Activated CD4-positive, alpha-beta T cell treated with anti-CD3 and anti-CD28 coated beads for 4 hours (primary cell): ENCODE measurements at regions not wholly inside any gene's neighbourhood (a gene's known extent, or its start where the extent isn't known, plus 50 kb on each side); places are given as distances from the start of the nearest gene placed in this dataset.
"Not testable (repeated sequence)": the region's sequence is repeated elsewhere in the genome, so short reads cannot be mapped to it uniquely, and the experiment has no call there.

Source experiments
- DNase-seq, 2 donors: peaks; one replicate each; pipeline ENCODE4 v3.0.0-alpha.2; 2020

DNA sequence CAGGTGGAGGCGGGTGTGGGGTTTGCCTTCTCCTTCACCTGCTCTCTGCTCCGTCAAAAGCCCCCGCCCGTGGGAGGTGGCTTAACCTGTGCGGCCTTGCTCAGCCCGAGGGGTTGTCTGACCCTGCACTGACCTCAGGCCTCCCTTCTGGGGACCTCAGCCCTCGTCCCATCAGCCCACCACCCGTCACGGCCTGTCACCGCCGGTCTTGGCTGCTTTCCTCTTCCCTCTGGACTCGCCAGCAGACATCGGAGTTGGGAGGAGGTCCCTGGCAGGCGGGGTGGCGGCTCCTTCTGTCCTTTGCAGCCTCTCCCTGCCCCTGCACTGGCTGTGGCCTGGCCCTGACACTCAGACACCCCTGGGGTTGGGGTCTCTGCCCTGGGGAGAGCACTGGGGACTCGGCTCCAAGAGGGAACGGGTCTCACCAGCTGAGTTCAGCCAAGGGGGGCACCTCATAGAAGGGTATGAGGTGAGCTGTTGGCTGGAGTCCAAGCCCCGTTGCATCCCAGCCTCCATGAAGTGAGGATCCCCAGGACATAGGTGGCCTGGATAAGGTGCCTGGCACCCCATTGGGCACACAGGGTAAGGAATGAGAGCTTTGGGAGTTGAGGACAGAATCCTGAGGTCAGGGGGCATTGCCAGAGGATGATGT, 999.6 kb downstream of the BRD1 start:
- no peak for DNase-seq

DNA sequence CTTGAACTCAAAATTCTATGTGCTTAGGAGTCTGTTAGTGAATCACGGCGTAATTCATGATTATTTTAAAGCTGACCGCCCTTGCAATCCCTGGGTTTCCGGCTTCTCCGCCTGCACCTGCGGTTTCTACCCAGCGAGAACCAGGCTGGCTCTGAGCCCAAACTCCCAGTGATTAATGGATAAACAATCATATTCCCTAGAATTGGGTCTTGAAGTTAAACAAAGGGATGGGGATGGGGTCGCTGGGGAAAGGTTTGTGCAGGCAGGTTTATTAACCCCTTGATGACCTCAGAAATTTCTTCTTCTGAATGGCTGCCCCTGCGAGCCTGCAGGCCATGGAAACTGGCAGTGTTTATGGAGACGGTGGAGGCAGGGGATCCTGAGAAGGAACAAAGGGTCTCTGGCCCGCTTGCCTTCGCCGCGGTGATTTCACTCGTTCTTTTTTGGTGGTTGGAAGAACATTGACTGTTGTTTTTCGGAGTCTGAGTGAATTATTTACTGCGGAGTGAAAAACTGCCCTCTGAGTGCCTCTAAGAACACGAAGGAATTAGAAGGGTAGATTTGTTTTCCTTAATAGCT, 1000.3 kb downstream of the BRD1 start:
- no peak for DNase-seq

DNA sequence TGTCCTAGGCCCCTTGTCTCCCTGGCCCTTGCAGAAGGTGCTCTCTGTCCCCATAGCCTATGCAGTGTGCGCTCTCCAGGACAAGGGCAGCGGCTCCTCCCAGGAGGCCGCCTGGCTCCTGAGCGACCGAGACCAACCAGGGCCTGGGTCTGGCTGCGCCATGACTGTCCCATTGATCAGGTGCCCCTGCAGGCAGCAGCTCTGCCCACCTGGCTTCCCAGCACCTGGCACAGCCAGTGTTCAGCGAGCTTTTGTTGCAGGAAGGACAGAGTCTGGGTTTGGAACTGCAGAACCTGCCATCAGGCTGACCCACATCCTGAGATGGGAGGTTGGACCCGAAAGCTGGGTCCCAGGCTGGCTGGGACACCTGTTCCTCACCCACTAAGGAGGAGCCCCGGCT, 1001.1 kb downstream of the BRD1 start:
- no peak for DNase-seq

DNA sequence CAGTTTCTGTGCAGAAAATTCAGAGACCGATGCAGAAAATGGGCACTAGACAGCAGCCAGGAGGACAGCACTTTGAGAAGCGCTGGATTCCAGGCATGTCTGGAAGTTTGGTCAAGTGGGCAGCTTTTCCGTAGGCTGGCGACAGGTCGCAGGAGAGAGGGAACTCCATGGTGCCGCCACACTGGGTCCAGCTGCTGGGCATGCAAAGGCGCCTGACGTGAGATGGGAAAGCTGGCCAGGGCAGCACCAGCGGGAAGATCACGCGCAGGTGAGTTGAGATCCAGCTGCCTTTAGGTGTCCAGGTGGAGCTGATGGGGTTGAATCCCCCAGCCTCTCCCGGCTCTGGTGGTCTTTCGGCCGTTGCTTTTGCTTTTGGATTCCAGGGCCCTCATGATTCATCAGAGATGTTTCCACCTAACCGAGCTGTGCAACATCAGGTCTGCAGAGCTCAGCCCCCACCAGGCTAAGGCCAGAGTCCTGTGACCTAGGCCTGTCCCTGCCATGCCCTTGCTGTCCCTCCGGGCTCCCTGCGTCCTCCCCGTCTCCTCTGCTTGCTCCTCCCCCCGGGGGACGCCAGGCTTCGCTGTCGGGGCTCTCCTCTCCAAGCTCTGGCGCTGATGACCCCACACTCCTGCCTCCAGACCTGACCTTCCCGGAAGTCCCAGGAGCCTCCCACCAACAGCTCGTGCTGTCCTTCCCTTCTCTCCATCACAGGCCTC, 1001.7 kb downstream of the BRD1 start:
- no peak for DNase-seq

DNA sequence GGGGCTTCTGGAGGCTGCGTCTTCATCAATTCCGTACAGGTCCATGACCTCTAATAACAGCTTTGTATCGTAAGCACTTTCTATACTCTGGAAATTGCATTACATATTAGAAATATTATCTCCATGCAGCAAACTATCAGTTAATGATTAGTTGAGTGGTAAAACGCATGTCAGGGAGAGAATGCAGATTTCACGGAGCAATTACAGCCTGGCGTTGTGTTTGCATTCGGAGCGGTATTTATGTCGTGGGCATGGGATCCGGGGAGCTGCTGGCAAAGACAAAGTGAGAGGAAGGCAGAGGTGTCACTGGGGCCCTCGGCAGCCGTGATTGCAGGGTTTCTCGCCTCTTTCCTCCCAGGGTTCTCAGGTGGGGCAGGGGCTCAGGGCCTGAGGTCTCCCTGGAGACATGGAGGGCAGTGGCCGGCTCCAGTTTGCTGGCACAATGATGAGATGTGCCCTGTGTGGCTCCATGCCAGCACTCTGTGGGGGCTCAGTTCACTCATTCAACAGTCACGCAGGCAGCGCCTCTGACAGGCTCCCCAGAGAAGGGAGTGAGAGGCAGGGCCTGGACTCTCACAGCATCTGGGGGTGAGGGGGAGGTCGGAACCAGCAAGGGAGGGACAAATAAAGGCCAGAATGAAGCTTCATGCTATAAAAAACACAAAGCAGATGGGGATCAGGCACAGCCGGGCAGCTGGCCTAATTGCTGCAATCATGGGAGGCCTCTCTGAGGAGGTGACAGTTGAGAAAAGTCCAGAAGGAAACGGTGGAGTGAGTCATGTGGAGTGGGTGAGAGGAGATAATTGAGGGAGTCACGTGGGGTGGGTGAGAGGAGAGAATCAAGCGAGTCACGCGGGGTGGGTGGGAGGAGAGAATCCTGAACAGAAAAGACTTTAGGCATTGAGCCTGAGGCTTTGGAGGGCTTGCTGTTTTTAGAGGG, 1002.7 kb downstream of the BRD1 start:
- no peak for DNase-seq

GRCh38 chr22:48823941-48824340, 1003.7 kb downstream of the BRD1 start:
- DNase-seq = no peak

- no peak for DNase-seq
These were observed 1005.1 kb downstream of the BRD1 start for GRCh38 chr22:48822278-48823233.

GRCh38 chr22:48821727-48822126, 1005.9 kb downstream of the BRD1 start:
- DNase-seq = no peak

DNA sequence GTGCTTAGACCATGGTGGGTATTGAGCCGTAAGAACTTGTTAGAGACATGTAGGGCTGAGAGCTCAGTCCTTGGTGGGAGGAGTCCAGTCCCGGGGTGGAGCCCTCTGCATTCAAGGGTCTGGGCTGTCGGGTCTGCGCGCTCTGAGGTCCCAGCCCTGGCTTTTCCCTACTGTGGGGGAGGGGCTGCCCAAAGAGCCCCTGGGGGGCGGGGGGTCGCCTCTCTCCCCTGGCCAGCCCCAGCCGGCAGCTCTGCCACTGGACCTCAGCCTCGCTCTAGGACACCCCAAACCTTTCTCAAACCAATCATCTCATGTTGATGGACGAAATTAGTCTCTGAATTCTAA, 1006.4 kb downstream of the BRD1 start:
- no peak for DNase-seq

GRCh38 chr22:48820481-48821345, 1007.0 kb downstream of the BRD1 start:
- no peak for DNase-seq

DNA sequence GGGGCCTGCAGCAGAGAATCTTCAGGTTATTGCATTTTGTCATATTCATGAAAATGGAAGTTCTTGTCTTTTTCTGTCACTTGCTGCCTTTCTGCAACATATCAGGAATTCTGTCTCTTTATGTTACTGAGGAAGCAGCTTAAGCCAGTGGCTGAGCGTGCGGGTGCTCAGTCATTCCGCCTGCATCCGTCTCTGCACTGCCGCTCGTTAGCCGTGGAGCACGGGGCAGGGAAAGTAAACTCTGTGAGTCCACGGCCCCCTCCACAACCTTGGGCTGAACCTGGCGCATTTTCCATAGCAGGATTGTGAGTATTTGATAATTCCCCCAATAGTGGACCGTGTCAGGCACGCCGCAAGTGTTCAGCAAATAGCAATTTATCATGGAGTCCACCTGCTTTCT, 1007.7 kb downstream of the BRD1 start:
- DNase-seq = no peak

- no peak for DNase-seq
These were observed 1008.4 kb downstream of the BRD1 start for GRCh38 chr22:48819232-48819631.

- DNase-seq = not testable (repeated sequence)
These were observed 1010.2 kb downstream of the BRD1 start for GRCh38 chr22:48817491-48817890.

GRCh38 chr22:48811885-48812284, 1015.8 kb downstream of the BRD1 start:
- DNase-seq = no peak

DNA sequence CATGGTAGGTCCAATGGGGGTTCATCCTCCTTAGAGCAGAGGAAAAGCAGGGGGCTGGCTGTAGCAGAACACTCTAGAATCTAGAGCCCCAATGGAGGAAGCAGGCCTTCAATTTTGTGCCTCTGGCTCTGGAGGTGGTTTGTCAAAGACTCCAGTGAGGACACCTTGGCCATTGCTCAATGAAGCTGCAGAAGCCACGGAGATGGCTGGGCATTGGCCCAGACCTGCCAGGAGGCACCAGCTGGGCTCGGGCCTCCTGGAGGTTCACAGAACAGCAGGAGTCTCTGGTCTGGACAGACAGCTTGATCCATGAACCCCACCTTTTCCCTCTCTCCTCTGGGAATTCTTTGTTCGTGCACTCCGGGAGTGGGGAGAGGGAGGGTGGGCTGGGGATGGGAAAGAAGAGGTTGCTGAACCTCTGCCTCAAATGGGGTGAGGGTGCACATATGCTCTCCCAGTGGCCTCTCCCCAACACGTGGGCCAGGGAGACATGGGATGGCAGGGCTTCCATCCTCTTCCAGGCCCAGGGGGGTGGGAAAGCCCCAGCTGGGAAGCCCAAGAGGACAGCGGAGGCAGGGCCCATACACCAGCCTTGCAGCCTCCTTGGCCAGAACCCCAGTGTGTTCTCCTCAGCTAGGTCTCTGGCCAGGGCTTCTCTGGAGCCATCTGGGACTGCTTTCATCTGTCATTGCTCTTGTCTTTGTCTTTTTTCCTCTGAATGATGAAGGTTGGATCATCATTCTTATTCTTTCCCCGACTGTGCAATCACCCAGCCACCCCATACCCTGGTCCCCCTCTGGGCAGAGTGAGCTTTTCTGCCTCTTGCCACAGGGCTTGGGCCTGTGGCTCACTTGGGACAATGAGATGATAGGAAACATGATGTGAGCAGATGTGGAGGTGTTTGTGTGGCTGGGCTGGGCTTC, 1019.4 kb downstream of the BRD1 start:
- DNase-seq = no peak

DNA sequence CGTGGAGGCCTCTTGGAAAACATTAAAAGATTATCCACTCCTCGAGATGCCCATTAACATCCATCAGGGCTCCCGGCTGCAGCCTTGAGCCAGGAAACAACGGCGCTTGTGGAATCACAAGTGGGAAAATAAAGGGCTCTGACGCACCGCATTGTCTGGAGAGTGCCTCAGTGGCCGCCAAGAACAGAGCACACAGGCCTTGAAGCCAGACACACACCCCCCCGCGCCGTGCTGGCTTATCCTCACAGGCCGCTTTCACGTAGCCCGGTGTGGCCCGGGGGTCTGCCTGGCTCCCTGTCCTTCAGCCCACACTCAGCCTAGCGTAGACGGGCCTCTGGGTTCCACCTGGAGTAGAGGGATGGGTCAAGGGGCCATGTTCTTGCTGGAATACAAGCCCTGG, 1020.5 kb downstream of the BRD1 start:
- DNase-seq = no peak

DNA sequence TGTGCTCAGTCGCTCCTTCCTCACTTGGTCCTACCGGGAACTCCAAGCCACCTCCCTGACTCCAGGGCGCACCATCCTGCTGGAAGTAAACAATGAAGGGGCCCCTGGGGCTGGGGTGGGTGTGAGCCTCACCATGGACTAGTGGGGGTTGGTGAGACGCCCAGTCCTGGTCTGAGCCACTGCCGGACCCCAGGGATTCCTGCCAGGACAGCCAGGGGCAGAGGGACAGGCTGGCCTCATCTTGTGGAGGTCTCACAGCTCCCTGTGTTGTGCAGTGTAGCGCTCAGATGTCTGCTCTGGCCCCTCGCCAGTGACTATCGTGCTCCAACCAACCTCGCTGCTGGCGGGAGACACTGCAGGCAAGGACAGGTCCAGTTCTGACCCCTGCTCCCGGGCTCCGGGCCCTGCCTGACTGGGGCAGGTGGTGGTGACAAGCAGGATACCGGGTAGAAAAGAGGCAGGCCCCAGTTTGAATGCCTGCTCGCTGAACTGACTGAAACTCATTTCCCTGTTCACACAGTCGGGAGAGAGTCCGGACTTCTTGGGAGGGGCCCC, 1021.4 kb downstream of the BRD1 start:
- no peak for DNase-seq

GRCh38 chr22:48805516-48805915, 1022.2 kb downstream of the BRD1 start:
- DNase-seq = no peak

DNA sequence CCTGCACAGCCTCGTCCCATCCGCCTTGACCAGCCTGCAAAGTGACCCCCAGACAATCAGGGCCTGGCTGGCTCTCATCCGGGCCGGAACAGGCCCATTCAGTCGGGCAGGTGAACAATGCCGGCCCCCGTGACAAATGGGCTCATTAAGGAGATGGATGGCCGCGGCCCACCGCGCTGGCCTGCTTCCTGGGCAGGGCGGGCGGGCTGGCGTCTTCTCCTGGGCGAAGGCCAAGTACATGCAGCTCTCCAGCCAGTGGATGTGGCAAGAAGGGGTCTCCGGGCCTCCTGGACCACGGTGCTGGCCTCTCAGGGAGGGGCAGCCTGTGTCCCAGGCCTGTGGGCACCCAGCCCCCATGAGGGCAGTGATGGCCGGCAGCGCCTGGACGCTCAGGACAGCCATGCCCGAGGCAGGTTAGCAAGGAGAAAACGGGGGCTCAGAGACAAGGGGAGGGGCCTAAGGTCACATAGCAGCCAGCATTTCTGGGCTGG, 1022.8 kb downstream of the BRD1 start:
- no peak for DNase-seq
